IMR-90 (cell line): ENCODE measurements at regions not wholly inside any gene's neighbourhood (a gene's known extent, or its start where the extent isn't known, plus 50 kb on each side); places are given as distances from the start of the nearest gene placed in this dataset.

Experiments used
- BHLHE40 ChIP-seq: fragments of 150-350 bp; IDR thresholded peaks from 2 replicates; pipeline ENCODE4 v1.6.1; 2016; ENCODE audit warnings: mild to moderate bottlenecking, low read depth, low read length
- CEBPB ChIP-seq: IDR thresholded peaks from 2 replicates; pipeline ENCODE4 v1.6.1; 2012; ENCODE audit warnings: low read depth, low read length, improper control_type of control experiment
- CHD1 ChIP-seq: IDR thresholded peaks from 2 replicates; pipeline ENCODE4 v1.6.1; 2012; ENCODE audit warnings: low read depth, low read length, improper control_type of control experiment
- CTCF ChIP-seq: conservative IDR thresholded peaks from 2 replicates; pipeline ENCODE4 v1.5.1; 2012; ENCODE audit warnings: mild to moderate bottlenecking, low read depth, low read length, improper control_type of control experiment
- FOS ChIP-seq: fragments of 150-350 bp; IDR thresholded peaks from 2 replicates; pipeline ENCODE4 v1.6.1; 2016; ENCODE audit warnings: low read depth, low read length
- MAFK ChIP-seq: IDR thresholded peaks from 2 replicates; pipeline ENCODE4 v1.6.1; 2012; ENCODE audit warnings: low read depth, low read length, improper control_type of control experiment
- MAZ ChIP-seq: IDR thresholded peaks from 2 replicates; pipeline ENCODE4 v1.6.1; 2012; ENCODE audit warnings: low read depth, mild to moderate bottlenecking, low read length, improper control_type of control experiment, moderate library complexity, borderline replicate concordance
- NFE2L2 ChIP-seq: fragments of 150-350 bp; IDR thresholded peaks from 2 replicates; pipeline ENCODE4 v1.6.1; 2016; ENCODE audit warnings: low read depth, mild to moderate bottlenecking, low read length
- POLR2A ChIP-seq: IDR thresholded peaks from 2 replicates; pipeline ENCODE4 v1.6.1; 2012; ENCODE audit warnings: mild to moderate bottlenecking, low read depth, low read length
- RAD21 ChIP-seq: IDR thresholded peaks from 2 replicates; pipeline ENCODE4 v1.6.1; 2012; ENCODE audit warnings: low read length, improper control_type of control experiment
- RFX5 ChIP-seq: IDR thresholded peaks from 2 replicates; pipeline ENCODE4 v1.8.0; 2012; ENCODE audit warnings: low read depth, mild to moderate bottlenecking, low read length, moderate library complexity
- SMC3 ChIP-seq: fragments of 150-350 bp; IDR thresholded peaks from 2 replicates; pipeline ENCODE4 v1.6.1; 2016; ENCODE audit warnings: low read depth, mild to moderate bottlenecking, antibody characterized with exemption, low read length, moderate library complexity
- USF2 ChIP-seq: fragments of 150-350 bp; IDR thresholded peaks from 2 replicates; pipeline ENCODE4 v1.6.1; 2017; ENCODE audit warnings: mild to moderate bottlenecking, antibody characterized with exemption, low read length, low read depth

- TF ChIP-seq POLR2A (no peak), RFX5 (no peak), NFE2L2 (no peak), CTCF (no peak), CHD1 (no peak), RAD21 (no peak), FOS (no peak), BHLHE40 (no peak), USF2 (no peak), MAZ (no peak), MAFK (no peak), CEBPB (no peak), SMC3 (no peak)
Observed at GRCh38 chr9:101861472-101861871, 123.0 kb upstream of the GRIN3A start.
